ENCODE measurements at regions not wholly inside any gene's neighbourhood (a gene's known extent, or its start where the extent isn't known, plus 50 kb on each side); places are given as distances from the start of the nearest gene placed in this dataset.

DNA sequence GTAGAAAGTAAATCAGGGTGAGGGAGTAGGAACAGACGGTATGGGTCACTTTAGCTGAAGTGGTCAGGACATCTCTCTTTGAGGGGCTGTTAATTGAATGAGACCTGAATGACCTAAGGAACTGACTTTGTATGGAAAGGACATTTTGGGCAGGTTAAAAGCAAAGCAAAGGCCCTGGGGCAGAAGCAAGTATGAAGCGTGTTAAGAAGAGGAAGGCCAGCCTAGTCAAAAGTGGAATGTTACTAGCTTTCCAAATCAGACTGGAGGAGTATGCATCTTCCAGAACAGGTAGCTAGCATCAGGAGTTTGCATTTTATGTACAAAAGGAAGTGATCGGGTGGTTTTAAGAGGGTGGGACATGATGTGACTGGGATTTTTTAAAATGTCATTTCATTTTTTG is 70.9 kb upstream of the PCGF5 start:
- no peak for DNase-seq

DNA sequence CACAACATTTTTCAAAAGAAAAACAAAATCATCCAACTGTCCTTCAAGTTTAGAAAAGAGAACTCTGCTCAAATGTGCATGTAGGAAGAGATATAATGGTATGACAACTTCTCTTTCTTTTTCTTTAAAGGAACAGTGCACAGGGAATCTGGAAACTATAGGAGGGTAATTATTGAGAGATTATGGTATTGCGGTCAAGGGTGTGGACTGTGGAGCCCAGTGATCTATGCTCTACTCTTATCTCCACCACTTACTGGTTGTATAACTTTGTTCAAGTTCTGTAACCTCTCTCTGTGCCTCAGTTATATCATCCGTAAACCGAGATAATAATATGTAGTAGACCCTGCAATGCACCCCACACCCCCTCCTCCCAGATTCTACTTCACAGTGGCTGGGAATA is 69.8 kb upstream of the PCGF5 start:
- DNase-seq, result no peak

DNA sequence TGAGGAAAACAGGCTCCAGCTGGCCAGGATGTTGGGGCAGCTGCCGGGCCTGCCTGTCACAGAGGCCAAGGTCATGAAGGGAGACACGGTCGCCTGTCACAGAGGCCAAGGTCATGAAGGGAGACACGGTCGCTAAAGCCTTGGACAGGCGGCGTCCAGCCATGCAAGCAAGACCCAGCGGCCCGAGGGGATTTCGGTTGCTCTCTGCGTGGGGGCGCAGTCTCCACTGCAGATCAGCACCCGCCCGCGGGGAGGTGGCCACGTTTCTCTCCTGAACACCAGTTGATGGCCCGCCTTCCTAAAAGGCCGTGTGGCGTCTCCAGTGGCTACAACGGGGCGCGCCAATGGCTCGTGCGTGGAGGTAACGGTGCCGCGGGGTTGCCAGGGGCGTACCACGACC is 67.0 kb upstream of the PCGF5 start:
- DNase-seq, result no peak

DNA sequence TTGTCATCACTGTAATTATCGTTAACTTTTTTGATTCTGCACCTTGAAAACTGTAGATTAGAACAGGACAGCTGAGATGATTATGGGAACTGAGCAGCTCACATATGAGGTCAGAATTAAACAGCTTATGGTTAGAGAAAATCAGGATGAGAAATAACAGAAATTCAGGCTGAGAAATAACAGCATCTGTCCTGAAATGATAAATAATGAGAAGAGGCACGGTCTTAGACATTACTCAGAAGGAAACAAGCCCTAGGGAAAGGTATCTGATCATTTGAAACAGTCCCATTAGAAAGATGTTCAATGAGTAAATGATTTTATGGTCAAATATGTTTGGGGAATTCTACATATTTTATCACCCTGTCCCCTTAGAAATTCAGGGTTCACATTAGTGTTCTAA is 65.6 kb upstream of the PCGF5 start:
- no peak for DNase-seq

DNA sequence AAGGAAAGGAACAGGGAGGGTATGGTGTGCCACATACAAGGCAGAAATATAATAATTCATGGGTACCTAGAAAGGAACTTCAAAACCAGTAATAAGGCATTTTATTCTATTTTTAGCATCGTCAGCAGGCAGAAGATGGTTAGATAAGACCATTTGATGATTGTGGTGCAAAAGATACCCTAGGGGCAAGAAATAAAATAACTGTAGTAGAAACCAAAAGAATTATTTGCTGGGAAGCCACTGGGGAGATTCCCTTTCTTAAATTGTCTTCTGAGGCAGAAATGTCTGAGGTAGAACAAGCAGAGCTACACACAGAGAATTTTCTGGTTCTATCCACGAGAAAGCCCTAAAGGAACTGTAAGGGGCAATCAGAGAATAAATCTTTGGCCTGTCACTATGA is 64.3 kb upstream of the PCGF5 start:
- DNase-seq, result no peak

DNA sequence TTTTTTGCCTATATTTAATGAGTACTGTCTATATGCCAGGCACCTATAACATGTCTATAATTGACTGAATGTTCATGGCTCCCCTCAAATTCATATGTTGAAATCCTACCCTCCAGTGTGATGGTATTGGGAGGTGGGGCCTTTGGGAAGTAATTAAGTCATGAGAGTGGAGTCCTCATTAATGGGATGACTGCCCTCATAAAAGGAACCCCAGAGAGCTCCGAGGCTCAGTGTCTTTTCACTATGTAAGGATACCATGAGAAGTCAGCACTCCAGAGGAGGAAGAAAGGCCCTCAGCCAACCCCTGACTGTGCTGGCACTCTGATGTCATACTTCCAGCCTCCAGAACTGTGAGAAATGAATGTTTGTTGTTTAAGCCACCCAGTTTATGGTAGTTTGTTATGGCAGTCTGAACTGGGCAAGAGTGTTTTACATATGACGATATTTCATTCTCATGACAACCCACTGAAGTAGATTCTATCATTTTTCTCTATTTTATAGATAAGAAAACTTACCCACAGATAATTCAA is 61.1 kb upstream of the PCGF5 start:
- DNase-seq, result no peak

DNA sequence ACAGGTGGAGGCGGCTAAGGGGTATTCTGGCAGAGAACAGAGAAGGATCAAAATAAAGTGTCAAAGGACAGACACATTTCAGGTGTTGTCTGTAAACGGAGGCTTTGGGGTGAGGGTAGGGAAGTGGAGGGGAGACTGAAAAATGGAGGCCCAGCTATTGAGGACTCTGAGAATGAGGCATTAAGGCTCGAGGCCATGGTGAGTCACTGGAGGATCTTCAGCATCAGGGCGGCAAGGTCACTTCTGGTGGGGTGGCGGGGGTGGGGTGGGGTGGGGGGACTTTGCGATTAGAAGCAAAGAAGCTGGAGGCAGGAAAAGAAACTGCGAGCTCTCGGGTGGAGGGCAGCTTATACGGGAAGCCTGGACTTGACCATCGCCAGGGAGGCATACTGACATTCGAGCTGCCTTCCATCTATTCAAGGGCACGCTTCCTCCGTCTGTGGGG is 58.4 kb upstream of the PCGF5 start:
- no peak for DNase-seq

DNA sequence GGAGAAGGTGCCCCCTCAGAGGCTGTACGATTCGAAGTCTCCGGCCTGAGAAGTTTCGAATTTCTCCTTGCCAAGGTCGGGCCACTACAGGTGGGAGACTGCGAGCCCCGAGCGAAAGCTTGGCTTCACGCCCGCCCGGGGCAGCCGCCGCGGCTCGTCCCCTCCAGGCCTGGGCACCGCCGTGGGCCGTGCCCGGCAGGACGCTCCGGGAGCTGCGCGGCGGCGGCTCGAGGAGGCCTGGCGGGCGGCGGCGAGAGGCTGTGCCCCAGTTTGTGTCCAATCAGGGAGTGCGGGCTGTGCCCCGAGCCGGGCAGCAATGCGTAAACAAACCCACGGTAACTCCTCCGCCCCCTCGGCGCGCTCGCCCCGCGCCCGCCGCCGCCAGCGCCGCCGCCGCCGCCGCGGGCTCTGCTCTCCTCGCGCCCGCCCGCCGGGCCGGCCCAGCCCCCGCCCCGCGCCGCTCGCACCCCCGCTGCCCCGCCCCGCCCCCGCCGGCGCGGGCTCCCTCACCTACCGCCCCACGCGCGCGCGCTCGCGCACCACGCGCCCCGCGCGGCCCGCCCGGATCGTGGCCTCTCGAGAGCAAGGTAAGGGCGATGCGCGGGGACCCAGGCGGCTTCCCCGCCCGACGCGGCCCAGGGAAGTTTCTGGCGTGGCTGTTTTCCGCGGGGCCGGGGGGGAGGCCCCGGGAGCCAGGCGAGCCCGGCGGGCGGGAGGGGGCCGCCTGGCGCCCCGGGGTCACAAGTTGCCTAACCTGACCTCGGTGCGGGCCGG is 57.8 kb upstream of the PCGF5 start:
- DNase-seq, result peak in 1 of 2 experiments; percentile 14

DNA sequence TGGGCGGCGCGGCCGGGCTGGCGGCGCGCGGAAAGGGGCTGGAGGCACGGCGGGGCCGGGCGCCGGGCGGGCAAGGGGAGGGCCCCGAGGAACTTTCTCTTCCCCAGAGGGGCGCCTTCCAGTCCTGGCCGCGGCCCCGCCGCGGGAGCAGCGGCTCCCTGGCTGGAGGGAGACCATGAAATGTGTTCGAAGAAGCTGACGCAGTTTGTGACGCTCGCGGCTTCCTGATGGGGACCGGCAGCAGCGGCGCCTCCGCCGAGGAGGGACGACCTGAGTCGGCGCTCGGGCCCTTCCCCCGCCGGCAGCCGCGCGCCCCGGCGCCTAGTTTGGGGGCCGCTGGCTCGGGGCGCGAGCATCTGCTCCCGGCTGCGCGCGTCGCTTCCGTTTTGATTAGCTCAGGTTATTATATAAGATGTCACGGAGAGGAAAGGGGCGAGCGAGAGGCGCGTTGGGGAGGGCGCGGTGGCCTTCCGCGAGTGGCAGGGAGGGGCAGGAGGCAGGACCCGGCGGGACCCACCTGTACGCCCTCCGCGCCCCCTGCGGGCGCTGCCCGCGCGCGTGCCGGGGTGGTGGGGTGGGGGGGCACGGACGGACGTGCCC is 57.1 kb upstream of the PCGF5 start:
- peak in 1 of 2 experiments; percentile 3 for DNase-seq

DNA sequence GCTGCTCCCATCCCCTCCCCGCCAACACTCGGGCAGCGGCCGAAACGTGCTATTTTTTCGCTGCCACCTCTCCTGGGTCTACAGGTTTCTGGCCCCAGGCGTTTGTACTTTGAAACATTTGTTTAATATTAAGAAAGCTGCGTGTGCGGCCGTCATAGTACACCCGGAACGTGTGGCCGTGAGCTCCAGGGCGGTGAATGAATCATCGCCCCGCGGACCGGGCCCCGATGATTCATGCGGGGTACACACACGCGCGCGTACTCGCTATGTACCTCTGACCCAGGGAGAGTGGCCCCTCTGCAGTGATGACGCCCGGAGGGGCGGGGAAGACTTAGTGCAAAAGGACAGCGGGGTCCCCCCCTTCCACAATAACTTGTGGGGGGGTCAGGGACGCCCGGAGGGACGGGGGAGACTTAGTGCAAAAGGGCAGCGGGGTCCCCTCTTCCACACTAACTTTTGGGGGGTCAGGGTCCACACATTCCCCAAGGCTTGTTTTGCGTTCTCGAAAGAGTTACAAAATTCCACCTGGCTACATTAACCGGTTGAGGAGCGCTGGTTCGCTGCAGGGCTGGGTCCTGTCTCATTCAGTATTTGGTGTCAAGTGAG is 56.5 kb upstream of the PCGF5 start:
- no peak for DNase-seq

DNA sequence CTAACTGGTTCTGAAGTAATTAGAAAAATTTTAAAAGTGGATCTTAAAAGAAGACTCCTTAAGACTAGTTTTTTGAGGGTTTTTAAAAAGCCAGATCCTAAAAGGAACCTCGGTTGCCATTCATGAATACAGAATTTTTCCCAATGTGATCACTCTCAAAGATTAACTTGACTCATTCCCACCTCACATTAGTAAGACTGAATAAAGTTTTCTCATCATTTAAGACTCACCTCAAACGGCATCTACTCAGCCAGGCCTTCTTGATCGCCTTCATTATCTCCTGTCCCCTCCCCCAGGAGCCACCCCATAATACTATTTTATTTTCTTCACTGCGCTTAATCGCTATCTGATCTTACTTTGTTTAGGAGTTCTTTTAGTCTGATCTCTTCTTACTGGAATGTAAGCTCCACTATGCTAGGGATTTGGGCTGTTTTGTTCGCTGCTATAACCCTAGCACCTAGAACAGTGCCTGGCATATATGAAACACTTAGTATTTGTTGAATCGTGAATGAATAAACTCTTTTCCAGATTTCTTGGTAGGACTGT is 55.9 kb upstream of the PCGF5 start:
- no peak for DNase-seq

DNA sequence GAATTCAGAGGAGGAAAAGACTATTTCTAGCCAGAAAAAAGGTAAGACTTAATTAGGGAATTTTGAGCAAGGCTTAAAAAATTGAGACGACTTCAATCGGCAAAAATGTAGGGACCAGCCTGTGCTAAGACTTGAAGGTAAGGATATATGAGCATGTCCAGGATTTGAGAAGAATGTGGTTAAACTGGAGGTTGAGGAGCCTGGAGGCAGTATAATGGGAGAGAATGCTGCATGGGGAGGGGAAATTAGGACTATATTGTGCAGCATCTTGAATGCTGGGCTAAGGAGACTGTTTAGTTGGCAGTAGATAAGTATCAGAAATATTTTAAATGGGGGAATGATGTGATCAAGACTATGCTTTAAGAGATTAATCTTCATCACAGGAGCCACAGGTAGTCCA is 53.1 kb upstream of the PCGF5 start:
- DNase-seq, result no peak

DNA sequence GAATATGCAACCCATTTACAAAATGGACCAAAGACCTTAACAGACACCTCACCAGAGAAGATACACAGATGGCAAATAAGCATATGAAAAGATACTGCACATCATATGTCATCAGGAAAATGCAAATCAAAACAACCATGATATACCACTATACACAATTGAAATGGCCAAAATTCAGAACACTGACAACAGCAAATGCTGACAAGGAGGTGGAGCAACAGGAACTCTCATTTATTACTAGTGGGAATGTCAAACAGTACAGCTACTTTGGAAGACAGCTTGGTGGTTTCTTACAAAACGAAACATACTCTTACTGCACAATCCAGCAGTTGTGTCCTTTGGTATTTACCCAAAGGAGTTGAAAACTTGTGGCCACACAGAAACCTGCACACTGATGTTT is 50.0 kb upstream of the PCGF5 start:
- no peak for DNase-seq

All from SHP77 (cell line).